GM12872 (cell line): ENCODE measurements at regions not wholly inside any gene's neighbourhood (a gene's known extent, or its start where the extent isn't known, plus 50 kb on each side); places are given as distances from the start of the nearest gene placed in this dataset.

Experiments
- TF ChIP-seq, protein P1 (sequence below): IDR thresholded peaks from 3 replicates; pipeline ENCODE4 v1.5.1; 2011; ENCODE audit warnings: low read depth, mild to moderate bottlenecking, low read length, moderate library complexity; ENCODE audit not compliant: insufficient read depth

- TF ChIP-seq, protein P1, sequence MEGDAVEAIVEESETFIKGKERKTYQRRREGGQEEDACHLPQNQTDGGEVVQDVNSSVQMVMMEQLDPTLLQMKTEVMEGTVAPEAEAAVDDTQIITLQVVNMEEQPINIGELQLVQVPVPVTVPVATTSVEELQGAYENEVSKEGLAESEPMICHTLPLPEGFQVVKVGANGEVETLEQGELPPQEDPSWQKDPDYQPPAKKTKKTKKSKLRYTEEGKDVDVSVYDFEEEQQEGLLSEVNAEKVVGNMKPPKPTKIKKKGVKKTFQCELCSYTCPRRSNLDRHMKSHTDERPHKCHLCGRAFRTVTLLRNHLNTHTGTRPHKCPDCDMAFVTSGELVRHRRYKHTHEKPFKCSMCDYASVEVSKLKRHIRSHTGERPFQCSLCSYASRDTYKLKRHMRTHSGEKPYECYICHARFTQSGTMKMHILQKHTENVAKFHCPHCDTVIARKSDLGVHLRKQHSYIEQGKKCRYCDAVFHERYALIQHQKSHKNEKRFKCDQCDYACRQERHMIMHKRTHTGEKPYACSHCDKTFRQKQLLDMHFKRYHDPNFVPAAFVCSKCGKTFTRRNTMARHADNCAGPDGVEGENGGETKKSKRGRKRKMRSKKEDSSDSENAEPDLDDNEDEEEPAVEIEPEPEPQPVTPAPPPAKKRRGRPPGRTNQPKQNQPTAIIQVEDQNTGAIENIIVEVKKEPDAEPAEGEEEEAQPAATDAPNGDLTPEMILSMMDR: no peak
These were observed 393.4 kb downstream of the ZFHX3 start for GRCh38 chr16:72654535-72654934.

DNA sequence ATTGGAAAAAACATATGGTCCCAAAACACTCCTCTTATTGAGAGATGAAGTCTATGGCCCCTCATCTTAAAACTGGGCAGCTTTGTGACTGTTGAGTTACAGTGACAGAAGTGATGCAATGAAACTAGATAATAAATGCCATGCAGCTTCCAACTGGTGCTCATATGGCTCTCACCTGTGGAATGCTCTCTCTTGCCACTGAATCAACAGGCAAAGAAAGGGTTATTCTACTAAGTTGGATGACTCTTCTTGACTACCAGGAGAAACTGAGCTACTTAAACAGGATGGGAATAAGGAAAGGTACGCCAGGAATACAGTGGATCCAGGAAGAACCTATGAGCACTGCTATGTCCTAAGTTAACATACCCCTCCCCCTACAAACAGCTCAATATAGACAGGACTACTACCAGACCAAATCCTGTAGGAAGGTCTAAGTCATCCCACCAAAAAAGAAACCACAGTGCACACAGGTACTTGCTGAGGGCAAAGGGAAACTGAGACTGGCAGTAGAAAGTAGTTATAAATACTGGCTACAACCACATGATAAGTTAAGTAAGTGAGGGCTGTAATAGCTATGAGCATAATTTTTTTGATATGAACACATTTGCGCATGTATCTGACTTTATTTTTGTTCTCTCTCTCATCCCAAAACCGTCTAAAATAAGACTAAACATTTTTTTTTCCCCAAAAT is 398.5 kb downstream of the ZFHX3 start:
- TF ChIP-seq, protein P1: no peak

- TF ChIP-seq, protein P1: no peak
These were observed 401.3 kb downstream of the ZFHX3 start for GRCh38 chr16:72646615-72647014.

DNA sequence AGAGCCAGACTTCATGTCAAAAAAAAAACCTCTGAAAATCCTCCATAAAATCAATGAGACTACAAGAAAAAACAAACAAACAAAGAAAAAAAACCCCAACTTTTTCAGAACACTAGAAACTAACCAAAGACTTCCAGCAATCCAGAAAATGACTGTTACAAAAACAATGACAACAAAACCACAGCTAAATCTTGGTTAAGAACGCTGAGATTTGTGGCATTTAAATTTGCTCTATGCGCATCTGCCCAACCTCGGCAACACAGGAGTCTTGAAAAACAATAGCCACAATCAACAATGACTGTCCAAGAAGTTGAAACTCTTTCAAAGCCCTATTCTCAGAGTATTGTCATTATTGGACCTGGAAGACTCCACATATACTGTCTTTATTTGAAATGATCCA is 402.4 kb downstream of the ZFHX3 start:
- TF ChIP-seq, protein P1: no peak

GRCh38 chr16:72644911-72645310 is 403.0 kb downstream of the ZFHX3 start:
- TF ChIP-seq, protein P1: no peak

GRCh38 chr16:72639494-72639893 is 408.4 kb downstream of the ZFHX3 start:
- TF ChIP-seq, protein P1: no peak

GRCh38 chr16:72637306-72637705 is 410.6 kb downstream of the ZFHX3 start:
- TF ChIP-seq, protein P1: no peak

DNA sequence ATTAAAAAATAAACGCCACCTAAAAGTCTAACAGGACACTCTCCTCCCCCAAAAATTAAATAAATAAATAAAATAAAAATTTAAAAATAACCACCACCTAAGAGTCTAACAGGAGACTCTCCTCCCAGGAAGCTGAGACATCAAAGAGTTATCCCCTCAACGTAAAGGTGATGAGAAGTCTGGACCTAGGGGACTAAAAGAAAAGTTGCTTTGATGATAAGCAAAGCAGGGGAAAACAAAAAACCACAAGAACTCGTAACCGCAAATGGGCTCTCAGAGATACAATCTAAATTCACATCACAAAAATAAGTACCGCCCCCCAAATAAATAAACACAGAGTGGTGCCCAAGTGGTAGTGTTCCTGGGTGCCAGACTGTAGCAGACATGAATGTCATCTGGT is 412.2 kb downstream of the ZFHX3 start:
- TF ChIP-seq, protein P1: no peak
